Dendritic cell treated with granulocyte-macrophage colony-stimulating factor and Interleukin-4, amounts not matched to agents 40 ng/mL and 50 ng/mL, for 4 days (primary cell): ENCODE measurements at regions not wholly inside any gene's neighbourhood (a gene's known extent, or its start where the extent isn't known, plus 50 kb on each side); places are given as distances from the start of the nearest gene placed in this dataset.

Experiments
- H3K27ac Mint-ChIP-seq: one replicate; pipeline ENCODE4 v1.8.0; 2022; ENCODE audit warnings: mild to moderate bottlenecking, mixed read lengths
- H3K27me3 Mint-ChIP-seq: one replicate; pipeline ENCODE4 v1.8.0; 2022; ENCODE audit warnings: mild to moderate bottlenecking, mixed read lengths
- H3K36me3 Mint-ChIP-seq: one replicate; pipeline ENCODE4 v1.8.0; 2022; ENCODE audit warnings: low read depth, mixed read lengths
- H3K4me1 Mint-ChIP-seq: one replicate; pipeline ENCODE4 v1.8.0; 2022; ENCODE audit warnings: low read depth, mixed read lengths
- H3K4me3 Mint-ChIP-seq: one replicate; pipeline ENCODE4 v1.8.0; 2022; ENCODE audit warnings: mild to moderate bottlenecking, moderate library complexity, mixed read lengths
- H3K9me3 Mint-ChIP-seq: one replicate; pipeline ENCODE4 v1.8.0; 2022; ENCODE audit warnings: mixed read lengths
- intact Hi-C: fragments of 100-400 bp; cut with micrococcal nuclease; formaldehyde crosslinking; loops from one replicate; pipeline ENCODE4 v1.15.0; 2022

- intact Hi-C loops, result no loop called here
- no peaks in the 10 kb centered on the region for H3K36me3 Mint-ChIP-seq
- no peak overlapping the region for H3K27ac Mint-ChIP-seq
- H3K27me3 Mint-ChIP-seq, result no peaks in the 10 kb centered on the region
- no peaks in the 10 kb centered on the region for H3K4me1 Mint-ChIP-seq
- peaks cover 5% of the 10 kb centered on the region for H3K9me3 Mint-ChIP-seq
- no peak overlapping the region for H3K4me3 Mint-ChIP-seq
Observed at GRCh38 chr22:47561115-47561675, 798.7 kb downstream of the TBC1D22A start.

DNA sequence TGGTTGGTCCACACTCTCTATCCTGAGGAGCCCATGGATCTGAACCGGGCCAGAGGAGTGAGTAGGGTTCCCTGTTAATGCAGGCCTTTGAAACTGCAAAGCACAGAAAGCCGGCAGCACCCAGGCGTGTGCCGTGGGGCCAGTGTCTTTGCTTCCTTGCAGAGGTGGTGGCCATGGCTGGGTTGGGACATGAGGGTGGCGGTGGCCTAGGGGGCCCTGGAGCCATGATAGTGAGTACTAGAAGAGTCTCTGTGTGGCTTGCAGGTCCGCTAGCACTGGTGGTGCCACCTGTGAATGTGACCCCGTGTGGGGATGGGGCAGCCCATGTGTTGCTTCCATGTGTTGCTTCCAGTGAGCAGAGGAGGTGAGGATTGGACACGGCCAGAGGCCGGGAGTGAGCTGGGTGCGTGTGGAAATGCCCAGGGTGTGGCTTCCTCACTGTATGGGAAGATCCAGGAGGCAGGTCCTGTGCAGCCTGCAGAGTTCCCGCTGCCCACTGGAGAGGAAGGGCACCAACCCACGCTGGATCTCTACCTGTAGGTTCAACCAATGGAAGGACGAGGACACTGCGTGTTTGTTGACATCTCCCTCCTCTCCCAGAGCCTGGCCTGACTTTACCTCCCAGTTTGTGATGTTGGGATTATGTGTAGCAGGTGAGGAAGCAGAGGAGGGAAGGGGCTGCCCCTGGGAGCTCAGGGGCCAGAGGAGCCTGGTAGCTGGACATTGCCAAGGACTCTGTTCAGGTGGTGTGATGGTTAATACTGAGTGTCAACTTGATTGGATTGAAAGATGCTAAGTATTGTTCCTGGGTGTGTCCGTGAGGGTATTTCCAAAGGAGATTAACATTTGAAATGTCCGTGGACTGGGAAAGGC, 796.6 kb downstream of the TBC1D22A start:
- Mint-ChIP-seq H3K4me1 (no peaks in the 10 kb centered on the region), H3K36me3 (no peaks in the 10 kb centered on the region), H3K9me3 (peaks cover 5% of the 10 kb centered on the region), H3K27ac (no peak overlapping the region), H3K4me3 (no peak overlapping the region), H3K27me3 (no peaks in the 10 kb centered on the region)
- intact Hi-C loops, result no loop called here

- Mint-ChIP-seq H3K9me3 (peaks cover 5% of the 10 kb centered on the region), H3K36me3 (no peaks in the 10 kb centered on the region), H3K27ac (no peak overlapping the region), H3K27me3 (no peaks in the 10 kb centered on the region), H3K4me3 (no peak overlapping the region), H3K4me1 (no peaks in the 10 kb centered on the region)
- intact Hi-C loops, result no loop called here
Observed at GRCh38 chr22:47556473-47556872, 794.0 kb downstream of the TBC1D22A start.

DNA sequence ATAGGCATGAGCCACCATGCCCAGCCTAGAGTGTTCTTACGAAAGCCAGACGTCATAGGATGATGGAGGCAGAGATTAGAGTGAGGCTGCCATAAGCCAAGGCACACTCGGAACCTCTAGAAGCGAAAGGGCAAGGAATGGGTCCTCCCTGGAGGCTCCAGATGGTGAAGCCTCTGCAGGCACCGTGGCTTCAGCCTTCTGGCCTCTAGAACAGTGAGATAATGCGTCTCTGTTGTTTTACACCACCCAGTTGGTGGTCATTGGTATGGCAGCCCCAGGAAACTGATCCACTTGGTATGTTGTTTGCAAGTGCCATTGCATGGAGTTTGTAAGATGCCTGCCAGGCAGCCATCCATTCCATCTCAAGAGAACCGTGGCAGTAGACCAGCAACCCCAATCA, 791.0 kb downstream of the TBC1D22A start:
- no peaks in the 10 kb centered on the region for H3K27me3 Mint-ChIP-seq
- peaks cover 5% of the 10 kb centered on the region for H3K9me3 Mint-ChIP-seq
- H3K27ac Mint-ChIP-seq, result no peak overlapping the region
- intact Hi-C loops, result no loop called here
- no peaks in the 10 kb centered on the region for H3K4me1 Mint-ChIP-seq
- no peak overlapping the region for H3K4me3 Mint-ChIP-seq
- no peaks in the 10 kb centered on the region for H3K36me3 Mint-ChIP-seq

GRCh38 chr22:47552541-47553205, 790.2 kb downstream of the TBC1D22A start:
- H3K27me3 Mint-ChIP-seq, result no peaks in the 10 kb centered on the region
- no peaks in the 10 kb centered on the region for H3K4me1 Mint-ChIP-seq
- H3K4me3 Mint-ChIP-seq, result no peak overlapping the region
- H3K36me3 Mint-ChIP-seq, result no peaks in the 10 kb centered on the region
- intact Hi-C loops, result no loop called here
- H3K27ac Mint-ChIP-seq, result no peak overlapping the region
- H3K9me3 Mint-ChIP-seq, result peaks cover 4% of the 10 kb centered on the region

DNA sequence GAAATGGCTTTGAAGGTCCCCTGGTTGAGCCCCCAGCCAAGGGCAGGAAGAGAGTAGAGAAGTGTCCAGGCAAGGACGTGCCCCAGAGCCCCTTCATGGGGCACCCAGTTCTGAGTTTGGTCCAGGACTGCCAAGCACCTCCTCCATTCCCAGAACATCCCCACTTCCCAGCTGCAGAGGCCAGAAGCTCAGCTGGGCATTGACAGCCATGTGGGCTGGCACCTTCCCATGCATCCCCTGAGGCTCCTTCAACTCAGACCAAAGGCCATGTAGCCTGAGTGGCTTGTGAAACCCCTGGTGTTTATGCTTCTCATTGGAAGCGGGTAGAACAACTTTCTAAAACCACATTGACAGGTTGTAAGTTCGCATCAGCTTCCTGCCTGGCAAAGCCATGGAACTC, 789.6 kb downstream of the TBC1D22A start:
- Mint-ChIP-seq H3K36me3 (no peaks in the 10 kb centered on the region), H3K4me1 (no peaks in the 10 kb centered on the region), H3K9me3 (no peaks in the 10 kb centered on the region), H3K27ac (no peak overlapping the region), H3K27me3 (no peaks in the 10 kb centered on the region), H3K4me3 (no peak overlapping the region)
- intact Hi-C loops, result no loop called here

DNA sequence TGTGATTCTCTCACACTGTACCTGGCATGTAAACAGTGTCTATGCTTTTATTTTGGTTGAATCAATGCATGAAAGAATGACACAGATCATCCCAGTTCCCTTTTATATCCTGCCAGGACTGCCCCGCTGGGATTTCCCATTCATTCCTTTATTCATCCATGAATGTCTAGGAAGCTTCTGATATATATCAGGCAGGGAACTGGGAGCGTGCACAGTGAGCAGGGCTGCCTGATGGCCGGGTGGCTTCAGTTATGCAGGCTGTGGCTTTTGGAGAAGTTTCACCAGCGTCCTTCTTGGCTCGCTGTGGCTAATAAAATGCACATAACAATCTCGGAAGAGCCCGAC, 789.0 kb downstream of the TBC1D22A start:
- Mint-ChIP-seq H3K27me3 (no peaks in the 10 kb centered on the region), H3K4me3 (no peak overlapping the region), H3K27ac (no peak overlapping the region), H3K4me1 (no peaks in the 10 kb centered on the region), H3K36me3 (no peaks in the 10 kb centered on the region), H3K9me3 (no peaks in the 10 kb centered on the region)
- intact Hi-C loops, result no loop called here

DNA sequence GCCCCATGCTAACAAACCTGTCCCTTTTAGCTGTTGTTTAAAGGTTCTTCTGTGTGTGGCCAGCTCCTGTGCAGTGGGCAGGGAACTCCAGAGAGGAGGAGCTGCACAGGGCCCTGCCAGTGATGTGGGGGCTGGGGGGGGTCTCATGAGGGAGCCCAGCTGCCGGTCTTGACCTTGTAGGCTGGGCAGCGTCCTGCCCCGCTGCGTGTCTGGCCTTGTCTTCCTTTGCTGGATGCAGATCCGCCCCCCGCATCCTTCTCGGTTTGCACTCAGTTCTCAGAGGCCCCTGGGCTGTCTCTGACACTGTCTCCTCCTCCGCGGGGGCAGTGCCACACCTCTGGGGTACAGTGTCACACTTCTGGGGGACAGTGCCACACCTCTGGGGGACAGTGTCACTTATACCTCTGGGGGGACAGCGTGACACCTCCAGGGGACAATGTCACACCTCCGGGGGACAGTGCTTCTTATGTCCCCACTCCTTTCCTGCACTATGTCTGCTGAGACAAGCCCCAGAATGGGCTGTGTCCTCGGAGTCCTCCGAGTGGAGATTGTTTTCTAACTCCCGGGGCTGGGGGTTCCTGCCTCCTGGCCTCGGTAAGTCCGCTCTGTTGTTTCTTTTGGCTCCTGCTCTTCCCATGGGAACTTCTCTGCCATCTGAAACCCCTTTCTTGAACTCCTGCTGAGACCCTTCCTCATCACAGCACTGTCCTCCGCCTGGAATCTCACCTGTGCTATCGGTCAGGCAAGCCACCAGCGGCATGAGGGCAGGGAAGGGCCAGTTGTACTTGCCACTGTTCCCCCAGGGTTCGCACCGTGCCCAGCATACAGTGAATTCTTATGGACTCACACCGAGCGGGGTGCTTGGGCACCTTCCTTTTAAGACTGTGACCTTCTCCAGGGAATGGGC, 788.3 kb downstream of the TBC1D22A start:
- no peak overlapping the region for H3K4me3 Mint-ChIP-seq
- H3K4me1 Mint-ChIP-seq, result no peaks in the 10 kb centered on the region
- H3K9me3 Mint-ChIP-seq, result no peaks in the 10 kb centered on the region
- no peaks in the 10 kb centered on the region for H3K27me3 Mint-ChIP-seq
- H3K36me3 Mint-ChIP-seq, result no peaks in the 10 kb centered on the region
- no peak overlapping the region for H3K27ac Mint-ChIP-seq
- intact Hi-C loops, result no loop called here

- Mint-ChIP-seq H3K9me3 (no peaks in the 10 kb centered on the region), H3K4me3 (no peak overlapping the region), H3K27me3 (no peaks in the 10 kb centered on the region), H3K4me1 (no peaks in the 10 kb centered on the region), H3K36me3 (no peaks in the 10 kb centered on the region), H3K27ac (no peak overlapping the region)
- intact Hi-C loops, result no loop called here
Observed at GRCh38 chr22:47549741-47550340, 787.4 kb downstream of the TBC1D22A start.

DNA sequence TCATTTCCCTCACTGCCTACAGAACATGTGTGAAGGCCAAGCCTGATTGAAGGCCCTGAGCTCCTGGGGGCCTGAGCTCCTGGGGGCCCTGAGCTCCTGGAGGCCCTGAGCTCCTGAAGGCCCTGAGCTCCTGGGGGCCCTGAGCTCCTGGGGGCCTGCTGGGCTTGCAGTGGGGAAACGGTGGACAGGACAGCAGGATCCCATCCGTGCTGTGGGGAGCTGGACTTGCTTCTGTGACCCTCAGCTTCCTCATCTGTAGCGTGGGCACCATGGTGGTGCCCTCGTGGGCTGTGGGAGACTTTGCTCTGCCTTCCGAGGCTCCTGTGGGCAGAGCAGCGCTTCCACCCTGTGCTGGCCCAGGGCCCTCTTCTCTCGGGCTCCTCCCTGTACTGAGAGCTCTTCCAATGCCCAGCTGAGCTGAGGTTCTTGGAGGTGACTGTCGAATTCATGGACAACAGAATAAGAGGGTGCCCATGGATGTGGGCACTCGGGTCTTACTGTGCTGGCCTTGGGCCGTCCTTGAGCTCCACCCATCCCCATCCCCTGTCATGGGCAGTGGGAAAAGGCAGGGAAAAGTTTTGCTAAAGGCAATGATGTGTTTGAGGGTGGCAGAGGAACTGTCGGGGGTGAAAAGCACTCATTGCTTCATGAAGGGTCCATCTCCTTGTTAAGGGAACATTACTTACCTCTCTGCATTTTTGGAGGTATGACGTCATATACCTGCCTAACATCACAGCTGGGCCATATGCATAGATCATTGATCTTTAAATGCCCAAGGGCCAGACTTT, 786.7 kb downstream of the TBC1D22A start:
- H3K27ac Mint-ChIP-seq, result no peak overlapping the region
- no peak overlapping the region for H3K4me3 Mint-ChIP-seq
- H3K9me3 Mint-ChIP-seq, result no peaks in the 10 kb centered on the region
- intact Hi-C loops, result no loop called here
- no peaks in the 10 kb centered on the region for H3K4me1 Mint-ChIP-seq
- H3K27me3 Mint-ChIP-seq, result no peaks in the 10 kb centered on the region
- H3K36me3 Mint-ChIP-seq, result no peaks in the 10 kb centered on the region

DNA sequence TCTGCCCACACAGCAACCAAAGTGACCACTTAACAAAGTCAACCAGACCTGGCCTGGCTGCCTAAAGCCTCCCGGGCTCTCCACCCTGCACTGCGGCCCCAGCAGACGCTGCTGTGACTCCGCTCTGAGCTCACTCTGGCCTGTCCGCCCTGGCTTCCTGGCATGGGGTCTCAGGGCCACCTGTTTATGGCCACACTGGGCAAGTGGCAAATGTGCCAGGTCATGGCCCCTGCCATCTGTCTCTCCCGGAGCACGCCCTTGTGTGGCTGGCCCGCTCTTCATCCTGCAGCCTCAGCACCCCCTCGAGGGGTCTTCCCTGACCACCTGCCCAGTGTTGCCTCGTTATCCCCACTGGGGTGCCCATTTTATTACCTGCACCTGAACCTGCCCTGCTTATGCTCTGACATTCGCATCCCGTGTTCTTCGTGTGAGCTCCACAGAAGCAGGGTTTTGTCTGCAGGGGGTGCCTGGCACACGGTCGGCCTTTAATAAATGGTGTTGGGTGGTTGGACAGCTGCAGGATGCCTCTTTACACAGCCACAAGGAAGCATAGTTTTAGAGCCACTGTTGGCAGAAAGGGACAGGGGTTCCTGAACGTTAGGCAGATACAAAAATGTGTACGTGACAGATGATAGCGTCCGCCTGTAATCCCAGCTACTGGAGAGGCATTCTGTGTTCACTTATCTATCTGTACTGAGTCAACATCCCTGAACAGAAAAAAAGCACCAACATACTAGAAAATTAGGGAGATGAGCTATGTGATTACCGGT, 785.6 kb downstream of the TBC1D22A start:
- H3K4me1 Mint-ChIP-seq, result no peaks in the 10 kb centered on the region
- H3K4me3 Mint-ChIP-seq, result no peak overlapping the region
- intact Hi-C loops, result no loop called here
- H3K27me3 Mint-ChIP-seq, result no peaks in the 10 kb centered on the region
- H3K27ac Mint-ChIP-seq, result no peak overlapping the region
- no peaks in the 10 kb centered on the region for H3K36me3 Mint-ChIP-seq
- H3K9me3 Mint-ChIP-seq, result no peaks in the 10 kb centered on the region

GRCh38 chr22:47547239-47547661, 784.8 kb downstream of the TBC1D22A start:
- H3K27me3 Mint-ChIP-seq, result no peaks in the 10 kb centered on the region
- no peaks in the 10 kb centered on the region for H3K4me1 Mint-ChIP-seq
- H3K4me3 Mint-ChIP-seq, result no peak overlapping the region
- intact Hi-C loops, result no loop called here
- no peaks in the 10 kb centered on the region for H3K9me3 Mint-ChIP-seq
- no peaks in the 10 kb centered on the region for H3K36me3 Mint-ChIP-seq
- H3K27ac Mint-ChIP-seq, result no peak overlapping the region
